Sigmoid colon (tissue), 6 donors: ENCODE measurements at regions not wholly inside any gene's neighbourhood (a gene's known extent, or its start where the extent isn't known, plus 50 kb on each side); places are given as distances from the start of the nearest gene placed in this dataset.

Experiments
- DNase-seq: peaks from one replicate; pipeline ENCODE4 v3.0.0-alpha.2; 2019
- H3K27ac ChIP-seq, 4 donors: fragments of 200-600 bp; sonication (generic); one replicate each; pipeline ENCODE4 v1.5.1; 2016 to 2019; ENCODE audit warnings: mild to moderate bottlenecking in 1 of 4
- H3K27me3 ChIP-seq, 3 donors: fragments of 200-600 bp; sonication (generic); one replicate each; pipeline ENCODE4 v1.5.1; 2019; ENCODE audit warnings: mild to moderate bottlenecking in 1 of 3
- H3K36me3 ChIP-seq, 4 donors: fragments of 200-600 bp; sonication (generic); one replicate each; pipeline ENCODE4 v1.5.1; 2016 to 2019
- H3K4me1 ChIP-seq, 4 donors: fragments of 200-600 bp; sonication (generic); one replicate each; pipeline ENCODE4 v1.5.1; 2017 to 2019
- H3K4me3 ChIP-seq, 4 donors: fragments of 200-600 bp; sonication (generic); one replicate each; pipeline ENCODE4 v1.5.1; 2017 to 2019; ENCODE audit warnings: mild to moderate bottlenecking in 2 of 4, moderate library complexity in 1 of 4
- H3K9me3 ChIP-seq, 4 donors: fragments of 200-600 bp in 3 of 4; sonication (generic) in 3 of 4; one replicate each; pipeline versions ENCODE4 v1.5.1 to v1.6.1; 2013 to 2019
- CTCF ChIP-seq, 4 experiments: fragments of 450-650 bp in 3 of 4; fragments of 200-600 bp in 1 of 4; IDR thresholded peaks; one replicate each; pipeline ENCODE4 v1.5.1; 2016 to 2019; ENCODE audit warnings: antibody characterized with exemption in 4 of 4, mild to moderate bottlenecking in 3 of 4, moderate library complexity in 2 of 4
- EP300 ChIP-seq, 4 donors: sonication (generic); formaldehyde crosslinking; IDR thresholded peaks; one replicate each; pipeline ENCODE4 v1.6.1; 2017; ENCODE audit warnings: antibody characterized with exemption in 4 of 4
- POLR2A ChIP-seq, 2 donors: fragments of 450-650 bp; IDR thresholded peaks; one replicate each; pipeline ENCODE4 v1.6.1; 2016; ENCODE audit warnings: antibody characterized with exemption in 2 of 2, mild to moderate bottlenecking in 2 of 2, moderate library complexity in 2 of 2
- POLR2AphosphoS5 ChIP-seq, 4 donors: sonication (generic); formaldehyde crosslinking; IDR thresholded peaks; one replicate each; pipeline ENCODE4 v1.6.1; 2017; ENCODE audit warnings: antibody characterized with exemption in 4 of 4
- WGBS, 2 donors: extraction: QIAGEN DNeasy Blood & Tissue Kit; methylation state at CpG; one replicate each; pipeline ENCODE4 v1.1.7; 2013; 5-methylcytosine and 5-hydroxymethylcytosine counted together
- intact Hi-C: fragments of 100-400 bp; cut with DNase I; formaldehyde crosslinking; loops from one replicate; pipeline ENCODE4 v1.15.1; 2023
- donor health status: healthy with polysubstance abuse.
- donor health status: healthy.

- DNase-seq, result no peak
- 64 to 69% methylated on average over 15 of the region's 15 CpGs for WGBS, 2 donors
- Histone ChIP-seq H3K27ac (no peak overlapping the region), H3K4me3 (no peak overlapping the region), H3K4me1 (peaks cover 0 to 15% (median 12%) of the 10 kb centered on the region in 4 donors), H3K27me3 (no peaks in the 10 kb centered on the region), H3K9me3 (no peaks in the 10 kb centered on the region), H3K36me3 (no peaks in the 10 kb centered on the region)
- intact Hi-C loops, result no loop called here
- TF ChIP-seq POLR2AphosphoS5 (IDR thresholded peaks at IDR 0.05) (no peak), POLR2A (IDR thresholded peaks at IDR 0.05) (no peak), CTCF (IDR thresholded peaks at IDR 0.05) (no peak), EP300 (IDR thresholded peaks at IDR 0.05) (no peak)
Observed at GRCh38 chr6:137341681-137342195, 122.6 kb upstream of the IFNGR1 start.

GRCh38 chr6:137339929-137340559 lies 120.9 kb upstream of the IFNGR1 start:
- DNase-seq, result no peak
- Histone ChIP-seq H3K27ac (no peak overlapping the region), H3K9me3 (no peaks in the 10 kb centered on the region), H3K27me3 (no peaks in the 10 kb centered on the region), H3K4me3 (no peak overlapping the region), H3K36me3 (no peaks in the 10 kb centered on the region), H3K4me1 (peaks cover 0 to 15% (median 12%) of the 10 kb centered on the region in 4 donors)
- no peak for TF ChIP-seq POLR2A (IDR thresholded peaks at IDR 0.05)
- intact Hi-C loops, result no loop called here
- 64 to 74% methylated on average over 5 of the region's 5 CpGs for WGBS, 2 donors

GRCh38 chr6:137334884-137335283 lies 115.7 kb upstream of the IFNGR1 start:
- WGBS, 2 donors, result 93 to 95% methylated on average over 3 of the region's 3 CpGs
- no peaks in the 10 kb centered on the region for H3K27me3 ChIP-seq
- no peak for DNase-seq
- H3K9me3 ChIP-seq, result no peaks in the 10 kb centered on the region
- H3K4me1 ChIP-seq, result peaks cover 0 to 24% (median 0%) of the 10 kb centered on the region in 4 donors
- intact Hi-C loops, result no loop called here
- no peak overlapping the region for H3K4me3 ChIP-seq
- H3K27ac ChIP-seq, result no peak overlapping the region
- TF ChIP-seq POLR2A (IDR thresholded peaks at IDR 0.05) (no peak), POLR2AphosphoS5 (IDR thresholded peaks at IDR 0.05) (no peak), EP300 (IDR thresholded peaks at IDR 0.05) (no peak), CTCF (IDR thresholded peaks at IDR 0.05) (no peak)
- no peaks in the 10 kb centered on the region for H3K36me3 ChIP-seq

- intact Hi-C loops, result no loop called here
- Histone ChIP-seq H3K27ac (no peak overlapping the region), H3K27me3 (no peaks in the 10 kb centered on the region), H3K4me1 (peaks cover 0 to 24% (median 0%) of the 10 kb centered on the region in 4 donors), H3K4me3 (no peak overlapping the region), H3K36me3 (no peaks in the 10 kb centered on the region), H3K9me3 (no peaks in the 10 kb centered on the region)
- TF ChIP-seq POLR2A (IDR thresholded peaks at IDR 0.05), result no peak
- TF ChIP-seq EP300 (IDR thresholded peaks at IDR 0.05), result no peak
- TF ChIP-seq CTCF (IDR thresholded peaks at IDR 0.05), result no peak
- TF ChIP-seq POLR2AphosphoS5 (IDR thresholded peaks at IDR 0.05), result no peak
- WGBS, 2 donors, result 88 to 90% methylated on average over 5 of the region's 5 CpGs
- DNase-seq, result no peak
Observed at GRCh38 chr6:137334094-137334493, 114.9 kb upstream of the IFNGR1 start.

GRCh38 chr6:137332637-137333280 lies 113.6 kb upstream of the IFNGR1 start:
- 74 to 77% methylated on average over 8 of the region's 8 CpGs for WGBS, 2 donors
- H3K36me3 ChIP-seq, result no peaks in the 10 kb centered on the region
- H3K27me3 ChIP-seq, result no peaks in the 10 kb centered on the region
- TF ChIP-seq CTCF (IDR thresholded peaks at IDR 0.05), result no peak
- TF ChIP-seq POLR2A (IDR thresholded peaks at IDR 0.05), result no peak
- no peak for TF ChIP-seq EP300 (IDR thresholded peaks at IDR 0.05)
- no peak for TF ChIP-seq POLR2AphosphoS5 (IDR thresholded peaks at IDR 0.05)
- DNase-seq, result no peak
- peaks cover 0 to 24% (median 0%) of the 10 kb centered on the region in 4 donors for H3K4me1 ChIP-seq
- intact Hi-C loops, result no loop called here
- H3K27ac ChIP-seq, result no peak overlapping the region
- H3K4me3 ChIP-seq, result no peak overlapping the region
- H3K9me3 ChIP-seq, result no peaks in the 10 kb centered on the region
